ENCODE measurements at regions not wholly inside any gene's neighbourhood (a gene's known extent, or its start where the extent isn't known, plus 50 kb on each side); places are given as distances from the start of the nearest gene placed in this dataset.

GRCh38 chr3:30162579-30162978, 443.8 kb upstream of the TGFBR2 start:
- POLR2A ChIA-PET, result no interaction called here
- CTCF ChIA-PET, result no interaction called here

GRCh38 chr3:30166535-30166934, 439.9 kb upstream of the TGFBR2 start:
- POLR2A ChIA-PET, result no interaction called here
- CTCF ChIA-PET, result interaction anchor here (0.6 kb wide), 1 partner anchor 1717 kb away, joined by 3 read pairs; no protein-coding TSS in a partner anchor

GRCh38 chr3:30167541-30168011, 438.8 kb upstream of the TGFBR2 start:
- POLR2A ChIA-PET, result no interaction called here
- CTCF ChIA-PET, result no interaction called here

- ChIA-PET CTCF (no interaction called here), POLR2A (no interaction called here)
Observed at GRCh38 chr3:30169487-30169886, 436.9 kb upstream of the TGFBR2 start.

GRCh38 chr3:30170681-30171438, 435.5 kb upstream of the TGFBR2 start:
- POLR2A ChIA-PET, result no interaction called here
- CTCF ChIA-PET, result no interaction called here

- CTCF ChIA-PET, result no interaction called here
Observed at GRCh38 chr3:30174357-30174756, 432.0 kb upstream of the TGFBR2 start.

GRCh38 chr3:30180310-30181177, 425.9 kb upstream of the TGFBR2 start:
- POLR2A ChIA-PET, result no interaction called here

More at GRCh38 chr3:30174357-30174756, 432.0 kb upstream of the TGFBR2 start:
- POLR2A ChIA-PET, result no interaction called here

GRCh38 chr3:30181178-30181465, 425.3 kb upstream of the TGFBR2 start:
- ChIA-PET CTCF (no interaction called here), POLR2A (no interaction called here)

More at GRCh38 chr3:30180310-30181177, 425.9 kb upstream of the TGFBR2 start:
- CTCF ChIA-PET, result no interaction called here

- ChIA-PET POLR2A (no interaction called here), CTCF (interaction anchor here (0.5 kb wide), 1 partner anchor 146 kb away, joined by 3 read pairs; no protein-coding TSS in a partner anchor)
Observed at GRCh38 chr3:30181581-30181980, 424.8 kb upstream of the TGFBR2 start.

GRCh38 chr3:30183421-30183820, 423.0 kb upstream of the TGFBR2 start:
- CTCF ChIA-PET, result no interaction called here
- POLR2A ChIA-PET, result no interaction called here

GRCh38 chr3:30184091-30184810, 422.1 kb upstream of the TGFBR2 start:
- POLR2A ChIA-PET, result no interaction called here

GRCh38 chr3:30185872-30186271, 420.5 kb upstream of the TGFBR2 start:
- CTCF ChIA-PET, result no interaction called here

More at GRCh38 chr3:30184091-30184810, 422.1 kb upstream of the TGFBR2 start:
- CTCF ChIA-PET, result no interaction called here

GRCh38 chr3:30186741-30187219, 419.6 kb upstream of the TGFBR2 start:
- ChIA-PET POLR2A (no interaction called here), CTCF (no interaction called here)

More at GRCh38 chr3:30185872-30186271, 420.5 kb upstream of the TGFBR2 start:
- POLR2A ChIA-PET, result no interaction called here

GRCh38 chr3:30187366-30187765, 419.0 kb upstream of the TGFBR2 start:
- ChIA-PET CTCF (interaction anchor here (1.4 kb wide), 1 partner anchor 10 kb away, joined by 4 read pairs; no protein-coding TSS in a partner anchor), POLR2A (no interaction called here)

GRCh38 chr3:30188713-30189112, 417.7 kb upstream of the TGFBR2 start:
- ChIA-PET CTCF (interaction anchor here (1.3 to 1.4 kb wide), 2 partner anchors 8 to 11 kb away, joined by 4 read pairs; no protein-coding TSS in a partner anchor), POLR2A (no interaction called here)

GRCh38 chr3:30189900-30190299, 416.5 kb upstream of the TGFBR2 start:
- ChIA-PET POLR2A (no interaction called here), CTCF (no interaction called here)

GRCh38 chr3:30193625-30194044, 412.8 kb upstream of the TGFBR2 start:
- ChIA-PET POLR2A (no interaction called here), CTCF (no interaction called here)

- ChIA-PET CTCF (no interaction called here), POLR2A (no interaction called here)
Observed at GRCh38 chr3:30195352-30195751, 411.0 kb upstream of the TGFBR2 start.

GRCh38 chr3:30198162-30198561, 408.2 kb upstream of the TGFBR2 start:
- ChIA-PET POLR2A (no interaction called here), CTCF (interaction anchor here (1.3 to 1.7 kb wide), 3 partner anchors 121 to 495 kb away, joined by 3 to 9 read pairs (median 7); no protein-coding TSS in a partner anchor)
